ENCODE measurements at regions not wholly inside any gene's neighbourhood (a gene's known extent, or its start where the extent isn't known, plus 50 kb on each side); places are given as distances from the start of the nearest gene placed in this dataset.

DNA sequence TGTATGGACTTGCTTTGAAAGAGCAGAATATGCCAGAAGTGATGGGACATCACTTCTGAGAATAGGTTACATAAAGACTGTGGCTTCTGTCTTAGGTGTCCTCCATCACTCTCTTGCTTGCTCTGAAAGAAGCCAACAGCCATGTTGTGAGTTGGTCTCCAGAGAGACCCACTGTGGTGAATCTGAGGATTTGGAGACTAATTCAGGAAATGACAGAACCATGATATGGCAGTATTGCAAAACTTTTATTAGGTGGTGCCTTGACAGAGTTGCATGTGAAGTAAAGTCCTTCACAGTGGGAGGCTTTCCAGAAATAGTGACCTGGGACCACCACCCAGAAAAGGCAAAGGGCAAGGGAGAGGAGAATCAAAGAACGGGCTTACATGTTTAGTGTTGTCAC lies 628.6 kb downstream of the KCNT2 start:
- H3K4me1 Mint-ChIP-seq = no peaks in the 10 kb centered on the region
- H3K4me1 ChIP-seq (ENCODE audit: control insufficient read depth, insufficient read depth, low read length) = no peaks in the 10 kb centered on the region
- no peaks in the 10 kb centered on the region for H3K27me3 Mint-ChIP-seq (ENCODE audit: insufficient read depth)
- no peak for TF ChIP-seq CTCF (conservative IDR thresholded peaks at IDR 0.05)
- H3K9me3 Mint-ChIP-seq = no peaks in the 10 kb centered on the region
- H3K4me3 Mint-ChIP-seq = no peak overlapping the region
- no peaks in the 10 kb centered on the region for H3K36me3 Mint-ChIP-seq (ENCODE audit: low read depth)
- H3K27ac Mint-ChIP-seq = no peak overlapping the region
- H3K9ac ChIP-seq (ENCODE audit: extremely low read depth, low read length, poor library complexity, severe bottlenecking) = no peak overlapping the region
- WGBS, 2 experiments (ENCODE audit: insufficient coverage in 1 of 2, insufficient read length in 1 of 2) = 71 to 96% methylated on average over 1 of the region's 1 CpG
- H3K9me3 ChIP-seq (ENCODE audit: control insufficient read depth, low read length) = no peaks in the 10 kb centered on the region
- no peak overlapping the region for H3K27ac ChIP-seq (ENCODE audit: low read depth, low read length)
- no peaks in the 10 kb centered on the region for H3K27me3 ChIP-seq (ENCODE audit: control insufficient read depth, insufficient read depth, low read length, poor library complexity, severe bottlenecking)
- no peaks in the 10 kb centered on the region for H3K36me3 ChIP-seq (ENCODE audit: control insufficient read depth, insufficient read depth, low read length)
- no peak overlapping the region for H3K4me3 ChIP-seq (ENCODE audit: low read length)
- DNase-seq = no peak

- Histone ChIP-seq H3K9me3 (ENCODE audit: control insufficient read depth, low read length) (no peaks in the 10 kb centered on the region), H3K4me3 (ENCODE audit: low read length) (no peak overlapping the region), H3K9ac (ENCODE audit: extremely low read depth, low read length, poor library complexity, severe bottlenecking) (no peak overlapping the region), H3K27me3 (ENCODE audit: control insufficient read depth, insufficient read depth, low read length, poor library complexity, severe bottlenecking) (no peaks in the 10 kb centered on the region), H3K27ac (ENCODE audit: low read depth, low read length) (no peak overlapping the region), H3K36me3 (ENCODE audit: control insufficient read depth, insufficient read depth, low read length) (no peaks in the 10 kb centered on the region), H3K4me1 (ENCODE audit: control insufficient read depth, insufficient read depth, low read length) (no peaks in the 10 kb centered on the region)
- 91 to 100% methylated on average over 1 of the region's 1 CpG for WGBS, 2 experiments (ENCODE audit: insufficient coverage in 1 of 2, insufficient read length in 1 of 2)
- no peaks in the 10 kb centered on the region for H3K4me1 Mint-ChIP-seq
- H3K27me3 Mint-ChIP-seq (ENCODE audit: insufficient read depth) = no peaks in the 10 kb centered on the region
- no peak overlapping the region for H3K4me3 Mint-ChIP-seq
- H3K36me3 Mint-ChIP-seq (ENCODE audit: low read depth) = no peaks in the 10 kb centered on the region
- H3K27ac Mint-ChIP-seq = no peak overlapping the region
- no peak for DNase-seq
- TF ChIP-seq CTCF (conservative IDR thresholded peaks at IDR 0.05) = no peak
- H3K9me3 Mint-ChIP-seq = no peaks in the 10 kb centered on the region
Observed at GRCh38 chr1:195973311-195973904, 634.8 kb downstream of the KCNT2 start.

- Histone ChIP-seq H3K4me3 (ENCODE audit: low read length) (no peak overlapping the region), H3K9me3 (ENCODE audit: control insufficient read depth, low read length) (no peaks in the 10 kb centered on the region), H3K9ac (ENCODE audit: extremely low read depth, low read length, poor library complexity, severe bottlenecking) (no peak overlapping the region), H3K36me3 (ENCODE audit: control insufficient read depth, insufficient read depth, low read length) (no peaks in the 10 kb centered on the region), H3K27me3 (ENCODE audit: control insufficient read depth, insufficient read depth, low read length, poor library complexity, severe bottlenecking) (no peaks in the 10 kb centered on the region), H3K4me1 (ENCODE audit: control insufficient read depth, insufficient read depth, low read length) (no peaks in the 10 kb centered on the region), H3K27ac (ENCODE audit: low read depth, low read length) (no peak overlapping the region)
- DNase-seq = no peak
- Mint-ChIP-seq H3K4me1 (no peaks in the 10 kb centered on the region), H3K27ac (no peak overlapping the region), H3K36me3 (ENCODE audit: low read depth) (no peaks in the 10 kb centered on the region), H3K4me3 (no peak overlapping the region), H3K9me3 (no peaks in the 10 kb centered on the region), H3K27me3 (ENCODE audit: insufficient read depth) (no peaks in the 10 kb centered on the region)
- 84 to 100% methylated on average over 1 of the region's 1 CpG for WGBS, 2 experiments (ENCODE audit: insufficient coverage in 1 of 2, insufficient read length in 1 of 2)
- no peak for TF ChIP-seq CTCF (conservative IDR thresholded peaks at IDR 0.05)
Observed at GRCh38 chr1:195971589-195971988, 636.7 kb downstream of the KCNT2 start.
